Suprapubic skin (tissue), 4 donors: ENCODE measurements at regions not wholly inside any gene's neighbourhood (a gene's known extent, or its start where the extent isn't known, plus 50 kb on each side); places are given as distances from the start of the nearest gene placed in this dataset.

Experiments used
- POLR2A ChIP-seq, 2 donors: fragments of 450-650 bp; IDR thresholded peaks; one replicate each; pipeline ENCODE4 v1.6.1; 2017; ENCODE audit warnings: antibody characterized with exemption in 2 of 2, mild to moderate bottlenecking in 2 of 2, moderate library complexity in 2 of 2
- POLR2AphosphoS5 ChIP-seq, 3 donors: sonication (generic); formaldehyde crosslinking; IDR thresholded peaks; one replicate each; pipeline ENCODE4 v1.6.1; 2017; ENCODE audit warnings: antibody characterized with exemption in 3 of 3
- TF ChIP-seq, protein P1 (sequence below), 2 donors: fragments of 200-600 bp in 1 of 2; fragments of 450-650 bp in 1 of 2; sonication (generic) in 1 of 2; IDR thresholded peaks; one replicate each; pipeline ENCODE4 v1.5.1; 2016 to 2019; ENCODE audit warnings: antibody characterized with exemption in 2 of 2, mild to moderate bottlenecking in 1 of 2, moderate library complexity in 1 of 2

DNA sequence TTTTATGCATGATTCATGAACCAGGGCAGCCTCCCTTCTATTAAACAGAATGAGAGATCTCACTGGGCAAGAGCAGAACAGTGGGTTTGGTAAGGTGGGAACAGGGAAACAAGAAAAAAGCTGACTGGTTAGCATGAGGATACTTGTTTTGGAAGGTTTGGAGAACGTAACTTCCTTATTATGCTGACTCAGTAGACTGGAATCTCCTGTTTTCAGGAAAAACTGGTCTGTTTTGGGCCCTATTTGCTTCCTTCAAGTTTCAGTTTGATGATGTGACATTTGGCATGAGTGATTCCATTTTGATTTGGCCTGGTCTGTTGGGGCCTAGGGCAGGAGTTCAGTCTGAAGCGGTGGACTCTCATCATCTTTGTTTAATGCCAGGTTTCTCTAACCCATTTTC, 172.0 kb downstream of the MYLK4 start:
- no peak for TF ChIP-seq POLR2AphosphoS5 (IDR thresholded peaks at IDR 0.05)
- TF ChIP-seq, protein P1, sequence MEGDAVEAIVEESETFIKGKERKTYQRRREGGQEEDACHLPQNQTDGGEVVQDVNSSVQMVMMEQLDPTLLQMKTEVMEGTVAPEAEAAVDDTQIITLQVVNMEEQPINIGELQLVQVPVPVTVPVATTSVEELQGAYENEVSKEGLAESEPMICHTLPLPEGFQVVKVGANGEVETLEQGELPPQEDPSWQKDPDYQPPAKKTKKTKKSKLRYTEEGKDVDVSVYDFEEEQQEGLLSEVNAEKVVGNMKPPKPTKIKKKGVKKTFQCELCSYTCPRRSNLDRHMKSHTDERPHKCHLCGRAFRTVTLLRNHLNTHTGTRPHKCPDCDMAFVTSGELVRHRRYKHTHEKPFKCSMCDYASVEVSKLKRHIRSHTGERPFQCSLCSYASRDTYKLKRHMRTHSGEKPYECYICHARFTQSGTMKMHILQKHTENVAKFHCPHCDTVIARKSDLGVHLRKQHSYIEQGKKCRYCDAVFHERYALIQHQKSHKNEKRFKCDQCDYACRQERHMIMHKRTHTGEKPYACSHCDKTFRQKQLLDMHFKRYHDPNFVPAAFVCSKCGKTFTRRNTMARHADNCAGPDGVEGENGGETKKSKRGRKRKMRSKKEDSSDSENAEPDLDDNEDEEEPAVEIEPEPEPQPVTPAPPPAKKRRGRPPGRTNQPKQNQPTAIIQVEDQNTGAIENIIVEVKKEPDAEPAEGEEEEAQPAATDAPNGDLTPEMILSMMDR (IDR thresholded peaks at IDR 0.05), result no peak
- no peak for TF ChIP-seq POLR2A (IDR thresholded peaks at IDR 0.05)
